HG03135 (cell line): ENCODE measurements at regions not wholly inside any gene's neighbourhood (a gene's known extent, or its start where the extent isn't known, plus 50 kb on each side); places are given as distances from the start of the nearest gene placed in this dataset.
"Not testable (repeated sequence)": the region's sequence is repeated elsewhere in the genome, so short reads cannot be mapped to it uniquely, and the experiment has no call there.

Experiments used
- ATAC-seq: cut with Tn5 transposase; IDR thresholded peaks from one replicate; pipeline ENCODE4 v1.9.1; 2021; ENCODE audit warnings: mild to moderate bottlenecking, moderate library complexity; ENCODE audit not compliant: unreplicated experiment

GRCh38 chr13:34719060-34719875 is 222.8 kb upstream of the NBEA start:
- no peak for ATAC-seq

GRCh38 chr13:34720618-34721017 is 221.5 kb upstream of the NBEA start:
- ATAC-seq, result no peak

DNA sequence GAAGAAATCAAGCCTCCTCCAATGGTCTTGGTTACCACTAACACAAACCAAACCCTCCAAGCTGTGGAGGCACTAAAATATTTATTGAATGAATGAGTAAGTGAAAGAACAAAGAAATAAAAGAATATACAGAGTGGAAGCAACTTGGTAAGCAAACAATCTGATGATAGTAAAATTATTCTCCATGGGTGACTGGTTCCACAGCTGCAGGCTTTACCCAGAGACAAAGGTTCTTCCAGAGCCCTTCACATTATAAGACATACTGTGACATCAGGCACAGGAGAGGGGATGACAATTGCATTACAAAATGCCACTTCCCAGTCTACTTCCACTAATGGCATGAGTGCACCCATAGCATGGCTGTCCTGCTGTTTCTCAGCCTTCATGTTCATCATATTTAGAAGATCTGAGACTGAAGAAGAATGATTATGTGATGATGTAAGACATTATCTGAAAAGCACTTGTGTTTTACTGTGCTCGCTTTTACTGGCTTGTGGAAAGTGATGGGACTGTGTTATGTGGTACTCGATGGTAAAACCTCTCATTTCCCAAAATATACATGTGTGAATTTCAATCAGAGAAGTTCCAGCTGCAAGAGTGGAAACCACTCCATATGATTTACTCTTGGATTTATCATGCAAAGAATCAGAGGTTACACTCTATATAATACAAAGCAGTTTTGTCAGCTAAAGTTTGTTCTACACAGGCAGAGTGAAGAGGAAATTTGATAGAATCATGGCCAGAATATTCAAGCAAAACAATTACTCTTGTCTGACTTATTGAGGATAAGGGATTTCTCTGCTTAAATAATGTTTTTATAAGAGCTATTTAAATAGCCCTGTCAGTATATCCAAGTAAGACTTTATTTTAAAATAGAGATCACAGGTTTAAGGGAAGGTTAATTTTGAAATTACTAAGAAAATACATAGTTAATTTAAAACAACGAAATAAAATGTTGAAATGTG is 220.2 kb upstream of the NBEA start:
- no peak for ATAC-seq

GRCh38 chr13:34722922-34723321 is 219.1 kb upstream of the NBEA start:
- no peak for ATAC-seq

DNA sequence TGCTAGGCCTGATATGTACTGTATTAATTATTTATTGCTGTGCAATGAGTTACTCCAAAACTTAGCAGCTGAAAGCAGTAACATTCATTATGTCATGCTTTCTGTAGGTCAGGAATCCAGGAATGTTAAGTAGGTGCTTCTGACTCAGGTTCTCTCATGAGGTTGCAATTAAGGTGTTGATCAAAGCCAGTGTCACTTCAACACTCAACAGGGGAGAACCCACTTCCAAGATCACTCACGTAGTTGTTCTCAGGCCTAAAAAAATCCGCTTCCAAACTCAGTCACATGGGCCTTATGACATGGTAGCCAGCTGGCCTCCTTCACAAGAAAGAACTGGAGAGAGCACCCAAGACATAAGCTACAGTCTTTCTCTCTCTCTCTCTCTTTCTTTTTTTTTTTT is 211.1 kb upstream of the NBEA start:
- ATAC-seq, result no peak

DNA sequence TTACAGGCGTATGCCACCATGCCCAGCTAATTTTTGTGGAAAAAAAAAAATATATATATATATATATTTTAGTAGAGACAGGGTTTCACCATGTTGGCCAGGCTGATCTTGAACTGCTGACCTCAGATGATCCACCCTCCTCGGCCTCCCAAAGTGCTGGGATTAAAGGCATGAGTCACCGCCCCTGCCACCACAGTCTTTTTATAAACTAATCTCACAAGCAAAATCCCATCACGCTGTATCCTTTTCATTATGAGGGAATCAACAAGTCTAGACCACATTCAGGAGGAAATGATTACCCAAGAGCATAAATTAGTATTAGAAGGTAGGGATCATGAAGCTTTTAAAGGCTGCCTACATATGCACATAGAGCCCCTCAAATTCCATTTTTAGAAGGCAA is 210.6 kb upstream of the NBEA start:
- ATAC-seq, result no peak

DNA sequence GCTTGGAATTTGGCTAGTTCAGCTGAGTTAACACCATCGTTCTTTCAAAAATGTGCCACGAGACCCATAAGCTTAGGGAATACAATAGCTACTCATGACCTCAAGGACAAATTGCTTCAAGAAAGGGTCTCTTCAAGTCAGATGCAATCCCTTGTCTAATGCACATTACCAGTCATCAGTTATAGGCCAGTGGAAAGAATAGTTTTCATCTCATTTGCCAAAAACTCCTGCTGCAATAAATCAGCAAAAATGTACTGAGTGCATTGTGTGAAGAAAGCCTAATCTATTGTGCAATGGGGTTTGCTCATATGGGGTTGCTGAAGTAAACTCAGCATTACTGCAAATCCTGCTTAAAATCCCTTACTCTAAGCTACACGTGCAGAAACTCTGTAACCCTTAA is 208.3 kb upstream of the NBEA start:
- no peak for ATAC-seq

DNA sequence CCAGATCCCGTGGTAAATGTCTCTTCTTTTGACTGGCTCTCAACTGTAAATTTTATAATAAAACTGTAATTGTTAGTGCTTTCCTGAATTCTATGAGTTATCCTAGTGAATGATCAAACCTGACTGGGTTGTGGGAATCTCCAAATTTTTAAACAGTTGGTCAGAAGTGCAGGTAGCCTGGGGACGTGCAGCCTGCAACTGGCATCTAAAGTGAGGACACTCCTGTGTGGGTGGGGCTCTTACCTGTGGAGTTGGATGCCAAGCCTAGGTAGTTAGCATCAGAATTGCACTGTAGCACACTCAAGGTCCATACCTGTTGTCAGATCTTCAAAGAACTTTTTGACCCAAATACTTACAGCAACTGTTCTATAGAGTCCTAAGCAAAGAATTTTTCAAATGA is 207.1 kb upstream of the NBEA start:
- ATAC-seq, result no peak

DNA sequence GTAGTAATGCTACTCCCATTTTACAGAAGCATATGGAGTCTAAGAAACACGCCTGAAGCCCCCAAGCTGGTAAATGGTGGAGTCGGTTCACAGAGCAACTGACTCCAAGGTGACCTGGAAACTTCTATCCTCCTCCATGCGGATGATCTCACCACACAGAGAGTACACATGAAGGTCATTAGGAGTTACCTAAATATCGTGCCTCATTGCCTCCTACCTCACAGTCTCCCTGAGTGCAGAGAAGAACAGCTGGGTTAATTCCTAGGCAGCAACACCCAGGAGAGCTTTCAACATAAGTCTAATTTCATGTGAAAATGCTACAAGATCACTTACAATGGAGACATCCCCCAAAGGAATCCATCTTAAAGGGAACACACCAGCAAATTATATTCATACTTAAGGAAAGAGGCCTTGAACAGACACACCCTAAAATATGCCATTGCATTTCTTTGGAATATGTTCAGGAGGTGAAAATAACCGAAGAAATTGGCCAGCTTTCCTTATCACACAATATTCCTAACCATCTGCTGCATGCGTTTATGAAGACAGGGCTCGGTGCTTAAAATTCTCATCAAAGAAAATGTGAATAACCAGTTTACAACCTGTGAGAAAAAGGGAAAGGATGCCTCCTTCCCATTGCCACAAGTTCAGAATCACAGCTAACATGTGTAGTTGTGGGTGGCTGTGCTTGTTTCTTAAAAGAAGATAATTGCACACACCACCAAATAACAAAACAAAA is 203.6 kb upstream of the NBEA start:
- ATAC-seq, result no peak

- ATAC-seq, result not testable (repeated sequence)
Observed at GRCh38 chr13:34747056-34747455, 195.0 kb upstream of the NBEA start.

GRCh38 chr13:34747507-34747906 is 194.6 kb upstream of the NBEA start:
- ATAC-seq, result no peak

GRCh38 chr13:34748073-34748472 is 194.0 kb upstream of the NBEA start:
- ATAC-seq, result no peak

DNA sequence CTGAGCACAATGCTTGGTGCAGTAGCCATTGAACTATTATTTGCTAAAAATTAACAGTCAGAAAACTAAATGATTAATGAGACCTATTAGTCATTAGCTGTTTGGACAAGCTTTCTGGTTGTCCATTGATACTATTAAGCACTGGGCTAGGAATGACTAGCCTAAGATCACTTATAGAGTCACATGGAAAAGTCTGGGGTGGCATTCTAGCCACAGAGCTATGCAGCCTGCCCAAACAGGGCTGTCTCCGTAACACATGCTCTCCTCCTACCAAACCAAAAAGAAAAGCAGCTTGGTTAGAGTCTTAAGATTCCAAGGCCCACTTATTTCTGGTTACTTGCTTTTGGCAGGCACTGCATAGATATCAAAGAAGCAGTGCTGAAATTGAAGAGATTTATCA is 193.5 kb upstream of the NBEA start:
- ATAC-seq, result peak; percentile 40

- ATAC-seq, result no peak
Observed at GRCh38 chr13:34749046-34749445, 193.0 kb upstream of the NBEA start.

DNA sequence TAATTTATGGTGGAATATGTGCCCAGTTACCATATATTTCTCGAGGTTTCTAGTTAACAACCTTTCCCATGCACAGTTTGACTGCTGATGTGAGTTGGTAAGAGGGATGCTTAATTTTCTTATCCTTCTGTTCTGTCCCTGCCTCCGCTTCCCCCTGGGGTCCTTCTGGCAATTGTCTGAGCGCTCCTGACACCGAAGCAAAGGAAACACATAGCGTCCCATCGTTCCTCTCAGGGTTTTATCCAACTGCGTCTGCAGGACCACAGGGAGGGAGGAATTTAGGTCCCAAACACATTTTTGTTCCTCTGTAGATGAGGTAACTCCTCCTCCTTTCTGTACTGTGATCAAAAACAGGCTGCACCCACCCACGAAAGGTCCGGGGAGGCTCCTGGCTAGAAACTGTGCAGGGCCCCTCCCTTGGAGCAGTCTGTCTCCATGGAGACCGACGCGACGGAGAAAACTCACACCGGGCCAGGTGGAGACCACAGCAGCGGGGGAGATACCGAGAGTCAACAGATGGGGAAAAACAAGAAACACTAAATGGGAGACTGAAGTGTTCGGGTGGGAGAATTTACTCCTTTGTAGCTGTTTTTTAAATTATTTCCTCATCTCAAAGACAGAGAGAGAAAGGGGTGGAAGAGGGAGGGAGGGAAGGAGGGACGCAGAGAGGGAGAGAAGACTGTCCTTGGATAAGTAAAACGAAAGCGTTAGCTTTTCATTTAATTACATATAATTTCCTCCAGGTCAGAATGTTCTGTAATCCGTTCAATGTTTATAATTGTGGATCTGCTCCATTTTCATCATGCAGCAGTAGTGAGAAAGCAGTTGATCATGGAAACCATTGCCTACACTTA is 191.8 kb upstream of the NBEA start:
- peak; percentile 77 for ATAC-seq

DNA sequence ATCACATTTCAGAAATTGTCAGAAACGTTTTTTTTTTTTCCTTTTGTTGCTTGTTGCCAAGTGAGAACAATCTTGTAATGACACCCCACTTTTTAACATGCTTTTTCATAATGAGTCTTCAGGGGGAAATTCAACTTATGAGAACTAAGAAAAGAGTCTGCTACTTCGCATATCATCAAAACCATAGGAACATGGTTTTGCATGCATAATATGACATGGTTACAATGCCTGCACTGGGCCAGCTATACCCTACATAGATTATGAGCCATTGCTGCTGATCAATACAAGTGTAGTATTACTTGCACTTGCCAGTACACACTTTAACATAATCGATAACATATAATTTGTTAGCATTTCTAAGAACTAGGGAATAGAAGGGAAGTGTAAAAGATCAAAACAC is 191.0 kb upstream of the NBEA start:
- no peak for ATAC-seq

- ATAC-seq, result no peak
Observed at GRCh38 chr13:34751492-34751891, 190.6 kb upstream of the NBEA start.

GRCh38 chr13:34752283-34752960 is 189.6 kb upstream of the NBEA start:
- ATAC-seq, result no peak

DNA sequence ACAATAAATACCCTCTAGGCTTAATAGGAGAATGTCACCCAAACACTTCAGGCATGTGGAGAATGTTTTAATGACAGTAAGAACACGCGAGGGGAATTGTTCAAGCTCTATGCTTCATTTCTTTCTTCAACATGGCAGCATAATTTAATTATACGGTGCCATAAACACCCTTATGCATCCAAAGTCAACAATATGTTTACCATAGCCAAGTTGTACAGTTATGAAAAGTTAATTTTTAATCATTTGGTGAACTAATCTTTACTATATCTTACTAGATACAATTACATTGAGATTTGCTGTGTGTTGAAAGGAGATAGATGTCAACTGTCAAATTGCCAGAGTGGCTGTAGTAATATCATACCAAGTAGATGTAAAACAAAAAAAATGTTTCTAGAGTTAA is 185.9 kb upstream of the NBEA start:
- ATAC-seq, result no peak

GRCh38 chr13:34756572-34756971 is 185.5 kb upstream of the NBEA start:
- ATAC-seq, result no peak
